ENCODE measurements at regions not wholly inside any gene's neighbourhood (a gene's known extent, or its start where the extent isn't known, plus 50 kb on each side); places are given as distances from the start of the nearest gene placed in this dataset.
A peak's percentile ranks its signal among the peaks of the same experiment; 100 is the strongest.

- Histone ChIP-seq H3K4me3 (no peak overlapping the region), H3K36me3 (no peaks in the 10 kb centered on the region), H3K27ac (no peak overlapping the region), H3K4me1 (ENCODE audit: control insufficient read depth in 1 of 2, low read depth in 2 of 2) (peaks cover 0 to 7% of the 10 kb centered on the region in 2 donors), H3K27me3 (replicated peaks; ENCODE audit: insufficient read depth) (no peaks in the 10 kb centered on the region), H3K9me3 (peaks cover 3% of the 10 kb centered on the region)
- DNase-seq (ENCODE audit: low spot score) (no peak), ATAC-seq (ENCODE audit: insufficient number of reproducible peaks, low FRiP score, low read depth) (no peak)
- TF ChIP-seq CTCF (IDR thresholded peaks at IDR 0.05): no peak
Measured at GRCh38 chr1:235014756-235015155, 113.9 kb downstream of the TOMM20 start.

GRCh38 chr1:235013512-235013911 is 115.1 kb downstream of the TOMM20 start:
- Histone ChIP-seq H3K27ac (no peak overlapping the region), H3K4me1 (ENCODE audit: control insufficient read depth in 1 of 2, low read depth in 2 of 2) (peaks cover 0 to 7% of the 10 kb centered on the region in 2 donors), H3K9me3 (peaks cover 3% of the 10 kb centered on the region), H3K36me3 (no peaks in the 10 kb centered on the region), H3K4me3 (no peak overlapping the region), H3K27me3 (replicated peaks; ENCODE audit: insufficient read depth) (no peaks in the 10 kb centered on the region)
- DNase-seq (ENCODE audit: low spot score): no peak
- no peak for TF ChIP-seq CTCF (IDR thresholded peaks at IDR 0.05)
- ATAC-seq (ENCODE audit: insufficient number of reproducible peaks, low FRiP score, low read depth): no peak

GRCh38 chr1:235012436-235013210 is 116.0 kb downstream of the TOMM20 start:
- no peak overlapping the region for H3K4me3 ChIP-seq
- H3K27ac ChIP-seq: no peak overlapping the region
- no peaks in the 10 kb centered on the region for H3K27me3 ChIP-seq (replicated peaks; ENCODE audit: insufficient read depth)
- ATAC-seq (ENCODE audit: insufficient number of reproducible peaks, low FRiP score, low read depth): no peak
- H3K9me3 ChIP-seq: no peaks in the 10 kb centered on the region
- no peak for DNase-seq (ENCODE audit: low spot score)
- H3K4me1 ChIP-seq (ENCODE audit: control insufficient read depth in 1 of 2, low read depth in 2 of 2): peaks cover 0 to 7% of the 10 kb centered on the region in 2 donors
- no peaks in the 10 kb centered on the region for H3K36me3 ChIP-seq
- no peak for TF ChIP-seq CTCF (IDR thresholded peaks at IDR 0.05)

- DNase-seq (ENCODE audit: low spot score) (peak; percentile 29), ATAC-seq (ENCODE audit: insufficient number of reproducible peaks, low FRiP score, low read depth) (no peak)
- no peak overlapping the region for H3K4me3 ChIP-seq
Measured at GRCh38 chr1:235011599-235012435, 116.8 kb downstream of the TOMM20 start.

More at GRCh38 chr1:235011599-235012435, 116.8 kb downstream of the TOMM20 start:
- Histone ChIP-seq H3K9me3 (no peaks in the 10 kb centered on the region), H3K4me1 (ENCODE audit: control insufficient read depth in 1 of 2, low read depth in 2 of 2) (peaks cover 0 to 7% of the 10 kb centered on the region in 2 donors), H3K27ac (no peak overlapping the region), H3K36me3 (no peaks in the 10 kb centered on the region), H3K27me3 (replicated peaks; ENCODE audit: insufficient read depth) (no peaks in the 10 kb centered on the region)
- TF ChIP-seq CTCF (IDR thresholded peaks at IDR 0.05): no peak

Data from thoracic aorta (tissue), 2 donors.